IMR-90 (cell line): ENCODE measurements at regions not wholly inside any gene's neighbourhood (a gene's known extent, or its start where the extent isn't known, plus 50 kb on each side); places are given as distances from the start of the nearest gene placed in this dataset.
A peak's percentile ranks its signal among the peaks of the same experiment; 100 is the strongest.

ENCODE experiments used
- ATAC-seq: fragments of 200-7000 bp; cut with Tn5 transposase; 2 replicates; pipeline ENCODE4 v1.9.1; 2020; ENCODE audit warnings: low read depth, mild to moderate bottlenecking, moderate library complexity
- BruUV-seq: library from RNA; stranded (reverse); fragments of 400-500 nt; replicated peaks from 2 replicates; lab custom pipeline; 2021; lab: Mats Ljungman, UMichigan
- CTCF ChIA-PET: fragments of 300-600 bp; formaldehyde crosslinking; extraction: SDS; loops from one replicate; lab custom pipeline; 2021; ENCODE audit warnings: antibody characterized with exemption; lab: Yijun Ruan, JAX
- POLR2A ChIA-PET: fragments of 300-600 bp; sonication (Branson Sonifier 250); formaldehyde crosslinking; loops from one replicate; lab custom pipeline; 2022; ENCODE audit warnings: antibody characterized with exemption; ENCODE audit not compliant: unreplicated experiment; lab: Charles Lee
- DNase-seq: peaks from one replicate; pipeline ENCODE4 v3.0.0; 2013
- H2AFZ ChIP-seq: replicated peaks from 2 replicates; pipeline ENCODE3; 2013; ENCODE audit warnings: low read length, mild to moderate bottlenecking; ENCODE audit not compliant: poor library complexity
- H2AK5ac ChIP-seq: 2 replicates; pipeline ENCODE4 v1.6.1; 2013; ENCODE audit warnings: low read depth, low read length, inconsistent platforms
- H2AK9ac ChIP-seq: replicated peaks from 2 replicates; pipeline ENCODE3; 2013; ENCODE audit warnings: mild to moderate bottlenecking, low read depth, low read length, moderate library complexity; ENCODE audit not compliant: poor library complexity
- H2BK120ac ChIP-seq: 2 replicates; pipeline ENCODE4 v1.6.1; 2013; ENCODE audit warnings: low read depth, low read length, inconsistent platforms
- H2BK15ac ChIP-seq: 3 replicates; pipeline ENCODE4 v1.6.1; 2013; ENCODE audit warnings: low read depth, low read length, inconsistent platforms
- H2BK20ac ChIP-seq: 2 replicates; pipeline ENCODE4 v1.6.1; 2013; ENCODE audit warnings: low read depth, mild to moderate bottlenecking, inconsistent platforms, low read length, moderate library complexity
- H2BK5ac ChIP-seq: 2 replicates; pipeline ENCODE4 v1.6.1; 2013; ENCODE audit warnings: mild to moderate bottlenecking, low read depth, low read length, inconsistent platforms; ENCODE audit not compliant: poor library complexity, severe bottlenecking
- H3K14ac ChIP-seq: replicated peaks from 2 replicates; pipeline ENCODE4 v1.6.1; 2013; ENCODE audit warnings: low read depth, low read length, inconsistent platforms
- H3K18ac ChIP-seq: 2 replicates; pipeline ENCODE4 v1.6.1; 2013; ENCODE audit warnings: low read depth, low read length, control low read depth
- H3K23ac ChIP-seq: 2 replicates; pipeline ENCODE4 v1.6.1; 2013; ENCODE audit warnings: low read depth, low read length, inconsistent platforms
- H3K27ac ChIP-seq: 2 replicates; pipeline ENCODE4 v1.5.1; 2013; ENCODE audit warnings: mild to moderate bottlenecking, control low read depth, low read length; ENCODE audit not compliant: insufficient read depth
- H3K27me3 ChIP-seq: 2 replicates; pipeline ENCODE4 v1.6.1; 2013; ENCODE audit warnings: low read length; ENCODE audit not compliant: control insufficient read depth, insufficient read depth
- H3K36me3 ChIP-seq: 2 replicates; pipeline ENCODE4 v1.6.1; 2013; ENCODE audit warnings: low read length, mixed read lengths; ENCODE audit not compliant: control insufficient read depth, insufficient read depth
- H3K4ac ChIP-seq: 2 replicates; pipeline ENCODE4 v1.6.1; 2013; ENCODE audit warnings: low read depth, low read length, inconsistent platforms
- H3K4me1 ChIP-seq: 2 replicates; pipeline ENCODE4 v1.6.1; 2013; ENCODE audit warnings: low read length, mixed read lengths; ENCODE audit not compliant: control insufficient read depth, insufficient read depth
- H3K4me2 ChIP-seq: 2 replicates; pipeline ENCODE4 v1.6.1; 2013; ENCODE audit warnings: low read depth, mild to moderate bottlenecking, control low read depth, low read length, moderate library complexity
- H3K4me3 ChIP-seq: 2 replicates; pipeline ENCODE4 v1.5.1; 2013; ENCODE audit warnings: low read depth, mild to moderate bottlenecking, control low read depth, low read length, moderate library complexity; ENCODE audit not compliant: insufficient read depth
- H3K56ac ChIP-seq: 2 replicates; pipeline ENCODE4 v1.6.1; 2013; ENCODE audit warnings: low read length, inconsistent platforms; ENCODE audit not compliant: insufficient read depth; ENCODE audit errors: extremely low read depth
- H3K79me1 ChIP-seq, 2 experiments: 2 replicates each; pipeline ENCODE4 v1.6.1; 2013; ENCODE audit warnings: low read length in 2 of 2, inconsistent platforms in 1 of 2, low read depth in 1 of 2
- H3K9ac ChIP-seq: 2 replicates; pipeline ENCODE4 v1.6.1; 2013; ENCODE audit warnings: low read depth, low read length, control low read depth
- H3K9me1 ChIP-seq: 2 replicates; pipeline ENCODE4 v1.6.1; 2013; ENCODE audit warnings: low read length, inconsistent platforms; ENCODE audit not compliant: insufficient read depth
- H3K9me3 ChIP-seq: 2 replicates; pipeline ENCODE4 v1.6.1; 2013; ENCODE audit warnings: low read length; ENCODE audit not compliant: control insufficient read depth, insufficient read depth
- H4K20me1 ChIP-seq: 2 replicates; pipeline ENCODE4 v1.6.1; 2013; ENCODE audit warnings: low read length, inconsistent platforms; ENCODE audit not compliant: insufficient read depth
- H4K5ac ChIP-seq: 2 replicates; pipeline ENCODE4 v1.6.1; 2013; ENCODE audit warnings: mild to moderate bottlenecking, low read depth, low read length, control low read depth
- H4K8ac ChIP-seq, 2 experiments: 2 replicates each; pipeline ENCODE4 v1.6.1; 2013; ENCODE audit warnings: low read depth in 2 of 2, low read length in 2 of 2, control low read depth in 1 of 2, inconsistent platforms in 1 of 2
- H4K91ac ChIP-seq: 2 replicates; pipeline ENCODE4 v1.6.1; 2013; ENCODE audit warnings: low read depth, low read length, inconsistent platforms; ENCODE audit not compliant: insufficient read depth
- BHLHE40 ChIP-seq: fragments of 150-350 bp; IDR thresholded peaks from 2 replicates; pipeline ENCODE4 v1.6.1; 2016; ENCODE audit warnings: mild to moderate bottlenecking, low read depth, low read length
- CEBPB ChIP-seq: IDR thresholded peaks from 2 replicates; pipeline ENCODE4 v1.6.1; 2012; ENCODE audit warnings: low read depth, low read length, improper control_type of control experiment
- CHD1 ChIP-seq: IDR thresholded peaks from 2 replicates; pipeline ENCODE4 v1.6.1; 2012; ENCODE audit warnings: low read depth, low read length, improper control_type of control experiment
- ELK1 ChIP-seq: fragments of 150-350 bp; IDR thresholded peaks from 2 replicates; pipeline ENCODE4 v1.6.1; 2016; ENCODE audit warnings: low read depth, mild to moderate bottlenecking, low read length, moderate library complexity, borderline replicate concordance
- FOS ChIP-seq: fragments of 150-350 bp; IDR thresholded peaks from 2 replicates; pipeline ENCODE4 v1.6.1; 2016; ENCODE audit warnings: low read depth, low read length
- MAFK ChIP-seq: IDR thresholded peaks from 2 replicates; pipeline ENCODE4 v1.6.1; 2012; ENCODE audit warnings: low read depth, low read length, improper control_type of control experiment
- MAZ ChIP-seq: IDR thresholded peaks from 2 replicates; pipeline ENCODE4 v1.6.1; 2012; ENCODE audit warnings: low read depth, mild to moderate bottlenecking, low read length, improper control_type of control experiment, moderate library complexity, borderline replicate concordance
- MXI1 ChIP-seq: IDR thresholded peaks from 2 replicates; pipeline ENCODE4 v1.6.1; 2012; ENCODE audit warnings: low read depth, mild to moderate bottlenecking, low read length, moderate library complexity, borderline replicate concordance
- NFE2L2 ChIP-seq: fragments of 150-350 bp; IDR thresholded peaks from 2 replicates; pipeline ENCODE4 v1.6.1; 2016; ENCODE audit warnings: low read depth, mild to moderate bottlenecking, low read length
- POLR2A ChIP-seq: IDR thresholded peaks from 2 replicates; pipeline ENCODE4 v1.6.1; 2012; ENCODE audit warnings: mild to moderate bottlenecking, low read depth, low read length
- RAD21 ChIP-seq: IDR thresholded peaks from 2 replicates; pipeline ENCODE4 v1.6.1; 2012; ENCODE audit warnings: low read length, improper control_type of control experiment
- RCOR1 ChIP-seq: IDR thresholded peaks from 2 replicates; pipeline ENCODE4 v1.6.1; 2012; ENCODE audit warnings: mild to moderate bottlenecking, low read length, improper control_type of control experiment; ENCODE audit not compliant: insufficient replicate concordance
- RFX5 ChIP-seq: IDR thresholded peaks from 2 replicates; pipeline ENCODE4 v1.8.0; 2012; ENCODE audit warnings: low read depth, mild to moderate bottlenecking, low read length, moderate library complexity
- SMC3 ChIP-seq: fragments of 150-350 bp; IDR thresholded peaks from 2 replicates; pipeline ENCODE4 v1.6.1; 2016; ENCODE audit warnings: low read depth, mild to moderate bottlenecking, antibody characterized with exemption, low read length, moderate library complexity
- USF2 ChIP-seq: fragments of 150-350 bp; IDR thresholded peaks from 2 replicates; pipeline ENCODE4 v1.6.1; 2017; ENCODE audit warnings: mild to moderate bottlenecking, antibody characterized with exemption, low read length, low read depth
- WGBS, 2 experiments: methylation state at CpG; one replicate each; pipeline versions ENCODE4 v1.1.5 to v1.1.7; 2013; ENCODE audit warnings: missing lambda C conversion rate in 2 of 2; ENCODE audit not compliant: insufficient read length in 1 of 2; ENCODE audit errors: extremely low coverage in 2 of 2; 5-methylcytosine and 5-hydroxymethylcytosine counted together
- dilution Hi-C: fragments of 300-500 bp; cut with HindIII; formaldehyde crosslinking; loops from one replicate; pipeline ENCODE4 v1.14.3; 2018; ENCODE audit warnings: low sequenced_read_pairs; ENCODE audit not compliant: unreplicated experiment
- in situ Hi-C: fragments of 300-500 bp; cut with MboI; formaldehyde crosslinking; loops from 3 replicates; pipeline ENCODE4 v1.14.3; 2019; ENCODE audit warnings: low sequenced_read_pairs, inconsistent platforms, mixed read lengths
- intact Hi-C: fragments of 100-400 bp; cut with micrococcal nuclease; formaldehyde crosslinking; loops from 2 replicates; pipeline ENCODE4 v1.10.0; 2022

- ATAC-seq: no peak
- TF ChIP-seq MXI1: no peak
- TF ChIP-seq NFE2L2: no peak
- no peak for TF ChIP-seq CHD1
- no peak for TF ChIP-seq BHLHE40
- no peak for TF ChIP-seq FOS
- TF ChIP-seq SMC3: no peak
- no peak for TF ChIP-seq RFX5
- no peak for TF ChIP-seq CEBPB
- no peak for TF ChIP-seq RAD21
- no peak for TF ChIP-seq USF2
- TF ChIP-seq MAZ: no peak
- TF ChIP-seq ELK1: no peak
- no peak for TF ChIP-seq RCOR1
- TF ChIP-seq POLR2A: no peak
- TF ChIP-seq MAFK: no peak
These were observed 91.1 kb upstream of the BTN3A2 start for GRCh38 chr6:26273673-26274588.

More at GRCh38 chr6:26273673-26274588, 91.1 kb upstream of the BTN3A2 start:
- H3K14ac ChIP-seq: peak overlapping the region; percentile 95
- 0% methylated on average over 4 of the region's 21 CpGs; no CpG with 5 or more reads in 1 of the 2 experiments for WGBS, 2 experiments
- ChIA-PET CTCF (interaction anchor here (0.6 to 0.9 kb wide), 3 partner anchors 53 to 321 kb away, joined by 3 to 4 read pairs (median 4); no protein-coding TSS in a partner anchor), POLR2A (interaction anchor here (0.6 to 2.9 kb wide), 9 partner anchors 11 to 873 kb away, joined by 3 to 13 read pairs (median 6); a partner anchor contains a TSS)
- H3K4ac ChIP-seq: peak overlapping the region; percentile 86
- H3K36me3 ChIP-seq: no peaks in the 10 kb centered on the region
- peak overlapping the region; percentile 65 for H3K4me3 ChIP-seq
- H2BK5ac ChIP-seq: peak overlapping the region; percentile 98
- dilution Hi-C loops (no loop called here), in situ Hi-C loops (no loop called here), intact Hi-C loops (loop anchor here (2.0 kb wide), 1 partner anchor 49 kb away; a partner anchor contains a TSS)
- peak overlapping the region; percentile 94 for H3K56ac ChIP-seq
- no TSS peak for BruUV-seq
- peak overlapping the region; percentile 83 for H2BK120ac ChIP-seq
- H3K9me3 ChIP-seq: no peaks in the 10 kb centered on the region
- peaks cover 3% of the 10 kb centered on the region; the same call in 1 of the 2 replicates for H4K20me1 ChIP-seq
- H3K23ac ChIP-seq: peak overlapping the region; percentile 97
- H2AK5ac ChIP-seq: no peak overlapping the region
- H3K4me2 ChIP-seq: peak overlapping the region; percentile 91
- peak overlapping the region; percentile 20 to 90 for H4K8ac ChIP-seq
- peak overlapping the region; percentile 84 for H2AFZ ChIP-seq
- no peaks in the 10 kb centered on the region for H3K79me1 ChIP-seq
- peak; percentile 42 for DNase-seq
- H4K91ac ChIP-seq: peak overlapping the region; percentile 71
- H2AK9ac ChIP-seq: no peak overlapping the region
- peak overlapping the region; percentile 69 for H2BK20ac ChIP-seq
- H3K18ac ChIP-seq: peak overlapping the region; percentile 97
- H3K9me1 ChIP-seq: no peaks in the 10 kb centered on the region
- peak overlapping the region; percentile 24; the same call in 1 of the 3 replicates for H2BK15ac ChIP-seq
- peaks cover 4% of the 10 kb centered on the region for H3K4me1 ChIP-seq
- no peaks in the 10 kb centered on the region for H3K27me3 ChIP-seq
- H3K9ac ChIP-seq: peak overlapping the region; percentile 87
- H3K27ac ChIP-seq: peak overlapping the region; percentile 75
- H4K5ac ChIP-seq: peak overlapping the region; percentile 97
